Stimulated activated CD4-positive, alpha-beta T cell treated with anti-CD3 and anti-CD28 coated beads, TNF-alpha, amount 100 ng/mL, for 1 hour (primary cell): ENCODE measurements at regions not wholly inside any gene's neighbourhood (a gene's known extent, or its start where the extent isn't known, plus 50 kb on each side); places are given as distances from the start of the nearest gene placed in this dataset.
"Not testable (repeated sequence)": the region's sequence is repeated elsewhere in the genome, so short reads cannot be mapped to it uniquely, and the experiment has no call there.

Source experiments
- DNase-seq, 3 donors: peaks; one replicate each; pipeline ENCODE4 v3.0.0-alpha.2; 2020; ENCODE audit warnings: low read depth in 3 of 3, low spot score in 1 of 3

- DNase-seq: no peak
Observed at GRCh38 chr4:137881641-137882040, 349.3 kb upstream of the PCDH18 start.

DNA sequence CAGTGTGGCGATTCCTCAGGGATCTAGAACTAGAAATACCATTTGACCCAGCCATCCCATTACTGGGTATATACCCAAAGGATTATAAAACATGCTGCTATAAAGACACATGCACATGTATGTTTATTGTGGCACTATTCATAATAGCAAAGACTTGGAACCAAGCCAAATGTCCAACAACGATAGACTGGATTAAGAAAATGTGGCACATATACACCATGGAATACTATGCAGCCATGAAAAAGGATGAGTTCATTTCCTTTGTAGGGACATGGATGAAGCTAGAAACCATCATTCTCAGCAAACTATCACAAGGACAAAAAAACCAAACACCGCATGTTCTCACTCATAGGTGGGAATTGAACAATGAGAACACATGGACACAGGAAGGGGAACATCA, 335.8 kb upstream of the PCDH18 start:
- DNase-seq: not testable (repeated sequence)

DNA sequence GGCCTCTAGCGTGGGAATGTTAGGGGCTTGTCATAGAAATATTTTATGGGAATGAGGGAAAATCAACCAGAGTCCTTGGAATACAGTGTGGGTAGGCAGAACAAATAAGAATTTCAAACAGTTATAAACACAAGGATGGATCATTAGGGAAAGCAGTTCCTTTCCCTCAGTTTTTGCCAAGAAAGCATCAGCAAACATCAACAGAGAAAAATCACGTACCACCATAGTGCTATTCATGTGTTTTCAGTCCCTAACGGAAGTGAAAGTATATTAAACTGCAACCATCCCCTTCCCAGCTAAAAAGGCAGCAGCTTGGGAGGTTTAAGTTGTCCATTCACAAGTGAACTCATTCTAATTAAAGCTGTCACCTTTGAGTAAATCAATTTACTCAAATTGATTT, 334.4 kb upstream of the PCDH18 start:
- no peak for DNase-seq

GRCh38 chr4:137861682-137862081, 329.4 kb upstream of the PCDH18 start:
- DNase-seq: no peak

GRCh38 chr4:137853424-137853823, 321.1 kb upstream of the PCDH18 start:
- no peak for DNase-seq

DNA sequence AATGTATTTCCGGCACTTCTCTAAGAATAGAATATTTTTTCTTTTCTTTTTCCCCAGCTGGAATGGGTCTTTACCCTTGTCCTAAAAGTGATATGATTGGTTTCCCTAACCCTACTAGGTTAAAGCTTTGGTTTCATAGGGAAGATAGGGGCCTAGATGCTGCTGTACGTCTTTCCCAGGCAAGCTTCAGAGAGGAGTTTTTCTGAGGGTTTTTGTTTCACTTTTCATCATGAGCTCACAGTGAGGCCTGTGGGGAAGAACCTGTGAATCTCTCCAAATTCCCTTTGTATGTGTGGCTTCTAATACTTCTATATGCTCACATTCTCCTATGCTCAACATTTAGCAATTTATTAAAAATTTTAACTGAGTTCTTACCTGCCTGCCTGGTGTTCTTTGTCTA, 320.0 kb upstream of the PCDH18 start:
- no peak for DNase-seq

DNA sequence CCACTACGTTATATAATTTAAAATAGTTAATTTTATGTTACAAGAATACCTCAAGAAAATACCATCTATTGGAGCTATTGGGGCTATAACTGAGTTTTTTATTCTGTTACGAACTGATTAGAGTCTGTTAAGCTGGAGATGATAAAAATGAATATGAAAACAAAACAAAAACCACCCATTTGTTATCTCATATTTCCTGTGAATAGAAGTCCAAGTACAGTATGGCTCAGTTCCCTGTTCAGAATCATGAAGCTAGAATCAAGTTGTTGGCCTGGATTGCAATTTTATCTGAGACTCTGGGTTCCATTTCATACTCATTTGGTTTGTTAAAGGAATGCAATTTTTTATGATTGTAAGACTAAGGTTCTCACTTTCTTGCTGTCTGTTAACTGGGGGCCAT, 319.1 kb upstream of the PCDH18 start:
- no peak for DNase-seq

DNA sequence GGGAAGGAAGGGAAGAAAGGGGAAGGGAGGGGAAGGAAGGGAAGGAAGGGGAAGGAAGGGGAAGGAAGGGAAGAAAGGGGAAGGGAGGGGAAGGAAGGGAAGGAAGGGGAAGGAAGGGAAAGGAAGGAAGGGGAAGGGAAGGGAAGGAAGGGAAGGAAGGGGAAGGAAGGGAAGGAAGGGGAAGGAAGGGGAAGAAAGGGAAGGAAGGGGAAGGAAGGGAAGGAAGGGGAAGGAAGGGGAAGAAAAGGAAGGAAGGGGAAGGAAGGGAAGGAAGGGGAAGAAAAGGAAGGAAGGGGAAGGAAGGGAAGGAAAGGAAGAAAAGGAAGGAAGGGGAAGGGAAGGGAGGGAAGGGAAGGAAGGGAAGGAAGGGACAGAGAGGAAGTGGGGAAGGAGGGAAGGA, 295.7 kb upstream of the PCDH18 start:
- DNase-seq: not testable (repeated sequence)

GRCh38 chr4:137825505-137825904, 293.2 kb upstream of the PCDH18 start:
- DNase-seq: no peak

GRCh38 chr4:137823007-137823406, 290.7 kb upstream of the PCDH18 start:
- no peak for DNase-seq

DNA sequence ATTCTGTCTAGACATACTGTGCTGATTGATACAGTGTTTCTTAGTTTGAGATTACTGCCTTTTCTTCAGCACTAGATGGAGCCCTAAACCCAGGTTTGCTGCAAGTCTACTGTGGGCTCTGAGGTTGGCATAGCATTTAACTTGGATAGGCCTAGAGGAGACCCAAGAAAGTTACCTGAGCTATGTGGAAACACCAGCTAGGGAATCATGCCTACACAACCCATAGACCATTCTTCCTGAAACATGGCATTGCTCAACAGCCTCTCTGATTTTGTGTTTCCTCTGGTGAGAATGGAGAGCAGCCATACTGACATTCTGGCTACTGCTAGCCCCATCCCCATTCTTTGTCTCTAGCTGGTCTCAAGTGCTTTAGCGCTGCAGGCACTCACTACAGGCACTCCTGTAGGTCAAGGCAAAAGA, 287.7 kb upstream of the PCDH18 start:
- no peak for DNase-seq

DNA sequence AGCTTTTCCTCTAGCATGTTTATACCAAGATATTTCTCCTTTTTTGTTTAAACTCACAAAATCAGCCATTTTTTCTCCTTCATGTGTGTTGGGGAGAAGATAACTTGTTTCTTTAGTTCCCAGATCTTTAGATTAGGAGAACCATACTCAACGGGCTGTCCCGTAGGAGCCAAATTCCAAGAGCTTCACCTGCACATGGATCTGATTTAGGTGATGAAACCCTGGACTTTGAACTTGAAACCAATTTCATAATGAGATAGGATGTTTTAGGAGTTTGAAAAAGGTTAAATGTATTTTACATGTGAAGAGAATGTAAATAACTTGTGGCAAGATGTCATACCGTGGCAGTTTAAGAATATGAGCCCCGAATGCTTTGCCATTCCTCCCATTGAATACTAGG, 280.0 kb upstream of the PCDH18 start:
- DNase-seq: no peak

DNA sequence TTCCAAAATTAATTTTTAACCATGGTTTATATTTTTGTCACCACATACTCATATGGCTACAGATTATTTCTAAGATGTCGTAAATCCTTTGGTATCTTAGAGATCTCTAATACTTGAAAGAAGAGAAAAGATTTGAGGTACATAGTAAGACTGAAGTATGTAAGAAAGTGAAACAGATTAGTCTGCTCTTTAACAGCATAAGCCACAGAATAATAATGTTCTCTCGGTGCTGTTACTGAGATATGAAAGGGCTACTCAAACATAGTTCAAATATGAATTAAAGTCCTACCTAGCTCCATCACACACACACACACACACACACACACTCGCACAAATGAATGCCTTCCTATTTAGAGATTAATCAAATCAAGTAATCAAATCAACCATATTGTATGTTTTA, 274.1 kb upstream of the PCDH18 start:
- no peak for DNase-seq

GRCh38 chr4:137804906-137805495, 272.7 kb upstream of the PCDH18 start:
- DNase-seq: no peak

- no peak for DNase-seq
Observed at GRCh38 chr4:137800861-137801260, 268.6 kb upstream of the PCDH18 start.

DNA sequence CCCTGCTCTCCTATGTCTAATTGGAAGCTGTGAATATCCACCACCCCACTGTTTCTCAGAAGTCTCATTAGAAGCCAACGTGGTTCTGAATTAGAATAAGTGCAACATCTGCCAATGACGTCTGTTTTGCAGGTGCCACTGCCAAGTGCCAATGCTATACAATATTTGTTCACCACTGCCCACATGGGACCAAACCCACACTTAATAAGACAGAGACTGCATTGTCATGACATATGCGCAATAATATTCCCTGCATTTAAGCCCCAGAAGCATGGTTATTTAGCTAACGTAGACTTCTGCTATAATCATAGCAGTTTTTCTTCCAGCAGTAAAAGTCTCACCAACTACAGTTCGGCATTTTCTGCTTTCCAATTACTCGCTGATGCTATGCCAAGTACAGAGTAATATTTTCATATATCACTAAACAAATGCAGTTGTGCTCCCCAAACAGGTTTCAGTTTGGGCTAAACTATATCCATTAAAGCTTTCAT, 262.5 kb upstream of the PCDH18 start:
- no peak for DNase-seq

GRCh38 chr4:137789263-137789662, 257.0 kb upstream of the PCDH18 start:
- DNase-seq: not testable (repeated sequence)

DNA sequence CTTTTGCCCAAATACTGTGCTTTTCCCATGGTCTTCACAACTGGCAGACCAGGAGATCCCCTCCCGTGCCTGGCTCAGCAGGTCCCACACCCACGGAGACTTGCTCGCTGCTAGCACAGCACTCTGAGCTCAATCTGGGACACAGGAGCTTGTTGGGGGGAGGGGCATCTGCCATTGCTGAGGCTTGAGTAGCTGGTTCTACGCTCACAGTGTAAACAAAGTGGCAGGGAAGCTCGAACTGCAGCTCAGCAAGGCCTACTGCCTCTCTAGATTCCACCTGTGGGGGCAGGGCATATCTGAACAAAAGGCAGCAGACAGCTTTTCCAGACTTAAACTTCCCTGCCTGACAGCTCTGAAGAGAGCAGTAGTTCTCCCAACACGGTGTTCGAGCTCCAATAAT, 251.6 kb upstream of the PCDH18 start:
- DNase-seq: not testable (repeated sequence)

DNA sequence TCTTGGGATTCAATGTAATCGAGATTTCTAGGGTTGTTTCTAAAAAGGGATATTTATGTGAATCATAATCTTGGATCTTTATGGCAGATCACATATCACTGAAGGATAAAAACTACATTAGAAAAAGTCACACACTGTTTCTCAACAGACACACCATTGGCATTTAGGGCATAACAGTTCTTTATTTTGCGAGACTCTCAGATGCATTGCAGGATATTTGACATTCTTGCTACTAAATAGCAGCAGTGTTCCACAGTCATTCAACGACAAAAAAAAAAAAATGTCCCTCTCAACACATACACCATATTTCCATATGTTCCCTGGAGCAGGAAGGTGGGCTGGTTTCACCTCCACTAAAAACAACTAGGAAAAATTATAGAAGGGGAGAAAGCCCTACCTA, 243.4 kb upstream of the PCDH18 start:
- DNase-seq: no peak

DNA sequence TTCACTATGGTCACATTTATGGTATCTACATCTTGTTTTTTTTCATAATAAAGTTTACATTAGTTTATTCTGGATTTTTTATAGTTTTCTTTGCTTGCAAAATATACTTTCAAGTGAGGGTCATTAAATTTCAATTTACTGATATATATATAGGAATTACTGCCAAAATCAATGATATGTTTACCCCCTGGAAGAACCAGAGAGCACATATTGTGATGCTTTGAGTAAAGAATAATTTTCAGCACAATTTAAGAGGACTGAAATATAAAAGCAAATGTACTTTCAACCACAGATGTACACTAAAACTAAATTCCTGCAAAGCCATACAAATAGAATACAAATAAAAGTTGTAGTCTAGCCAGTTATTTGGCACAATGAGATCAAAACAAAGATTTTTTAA, 242.2 kb upstream of the PCDH18 start:
- no peak for DNase-seq

GRCh38 chr4:137768881-137769280, 236.6 kb upstream of the PCDH18 start:
- DNase-seq: no peak

GRCh38 chr4:137768196-137768595, 235.9 kb upstream of the PCDH18 start:
- DNase-seq: no peak

GRCh38 chr4:137762591-137762990, 230.3 kb upstream of the PCDH18 start:
- DNase-seq: no peak
